Motor neuron (in vitro differentiated cells): ENCODE measurements at regions not wholly inside any gene's neighbourhood (a gene's known extent, or its start where the extent isn't known, plus 50 kb on each side); places are given as distances from the start of the nearest gene placed in this dataset.

Experiments
- ATAC-seq, 8 experiments: fragments of 200-7000 bp; cut with Tn5 transposase; replicated peaks in 6 of 8; 2 replicates each; pipeline ENCODE4 v1.8.0; 2021; ENCODE audit warnings: mild to moderate bottlenecking in 8 of 8, moderate library complexity in 8 of 8
- H3K27ac ChIP-seq, 2 donors: fragments of 250-450 bp; sonication (Bioruptor Pico); 2 replicates each; pipeline ENCODE4 v1.9.0; 2021; ENCODE audit warnings: antibody characterized with exemption in 2 of 2, mild to moderate bottlenecking in 2 of 2, moderate library complexity in 1 of 2
- H3K4me1 ChIP-seq, 2 donors: fragments of 250-450 bp; sonication (Bioruptor Pico); replicated peaks in 1 of 2; 2 replicates each; pipeline ENCODE4 v1.6.1; 2021; ENCODE audit warnings: antibody characterized with exemption in 2 of 2, mild to moderate bottlenecking in 2 of 2, moderate library complexity in 1 of 2
- H3K4me3 ChIP-seq, 5 donors: fragments of 250-450 bp; sonication (Bioruptor Pico); 2 replicates each; pipeline ENCODE4 v1.9.0; 2021; ENCODE audit warnings: antibody characterized with exemption in 5 of 5, mild to moderate bottlenecking in 5 of 5, moderate library complexity in 4 of 5
- WGBS, 10 experiments: fragments of 450-650 bp; shearing (Covaris generic); methylation state at CpG; one replicate each; pipeline ENCODE4 v1.0.0; 2022; 5-methylcytosine and 5-hydroxymethylcytosine counted together
- in situ Hi-C, 9 experiments: fragments of 400-800 bp; cut with MboI; loops; one replicate each; pipeline ENCODE4 v1.15.0; 2021; ENCODE audit warnings: low sequenced_read_pairs in 9 of 9, low pct_unique_long_range_greater_than_20kb in 2 of 9; ENCODE audit not compliant: unreplicated experiment in 9 of 9

DNA sequence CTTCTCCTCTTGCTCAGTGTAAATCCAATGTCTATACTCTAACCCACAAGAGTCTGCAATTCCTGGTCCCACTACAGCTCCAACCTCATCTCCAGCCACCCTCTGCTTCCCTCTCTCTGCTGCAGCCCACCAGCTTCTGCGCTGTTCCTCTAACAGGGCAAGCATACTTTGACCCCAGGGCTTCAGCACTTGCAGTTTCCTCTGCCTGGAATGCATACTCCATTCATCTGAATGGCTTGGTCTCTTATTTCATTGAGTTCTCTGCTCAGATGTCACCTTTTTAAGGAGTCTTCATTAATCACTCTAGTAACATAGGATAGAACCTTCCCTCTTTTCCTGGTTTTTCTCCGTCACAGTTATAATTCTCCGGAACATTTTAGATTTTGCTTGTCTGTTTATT is 141.6 kb downstream of the BUD13 start:
- 27 to 94% (median 59%) methylated on average over 1 to 3 of the region's 3 CpGs; no CpG with 5 or more reads in 2 of the 10 experiments for WGBS, 10 experiments
- in situ Hi-C loops, result no loop called here
- H3K4me3 ChIP-seq, result no peak overlapping the region

DNA sequence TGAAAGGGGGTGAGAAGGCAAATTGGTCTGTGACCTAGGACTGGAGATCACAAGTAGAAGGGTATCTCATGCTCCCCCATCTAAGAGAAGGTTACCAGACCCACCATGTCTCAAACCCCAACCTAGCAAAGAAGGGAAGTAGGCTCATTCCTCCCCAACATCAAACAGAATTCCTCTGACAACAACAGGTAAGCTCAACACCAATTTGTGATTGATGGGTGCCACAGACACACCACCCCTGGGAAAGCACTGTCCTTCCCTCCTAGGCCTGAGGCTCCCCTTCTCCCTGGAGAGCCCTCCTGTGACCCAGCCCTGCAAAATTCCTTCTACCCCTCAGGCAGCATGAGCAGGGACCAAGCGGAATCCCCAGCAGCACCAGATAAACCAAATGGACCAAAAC is 154.3 kb downstream of the BUD13 start:
- 0 to 100% (median 83%) methylated on average over 1 of the region's 1 CpG; no CpG with 5 or more reads in 3 of the 10 experiments for WGBS, 10 experiments
- in situ Hi-C loops, result no loop called here

More for the DNA sequence above, 141.6 kb downstream of the BUD13 start:
- no peak overlapping the region for H3K27ac ChIP-seq
- ATAC-seq, result no peak
- H3K4me1 ChIP-seq, result peaks cover 3 to 4% of the 10 kb centered on the region in 2 donors

DNA sequence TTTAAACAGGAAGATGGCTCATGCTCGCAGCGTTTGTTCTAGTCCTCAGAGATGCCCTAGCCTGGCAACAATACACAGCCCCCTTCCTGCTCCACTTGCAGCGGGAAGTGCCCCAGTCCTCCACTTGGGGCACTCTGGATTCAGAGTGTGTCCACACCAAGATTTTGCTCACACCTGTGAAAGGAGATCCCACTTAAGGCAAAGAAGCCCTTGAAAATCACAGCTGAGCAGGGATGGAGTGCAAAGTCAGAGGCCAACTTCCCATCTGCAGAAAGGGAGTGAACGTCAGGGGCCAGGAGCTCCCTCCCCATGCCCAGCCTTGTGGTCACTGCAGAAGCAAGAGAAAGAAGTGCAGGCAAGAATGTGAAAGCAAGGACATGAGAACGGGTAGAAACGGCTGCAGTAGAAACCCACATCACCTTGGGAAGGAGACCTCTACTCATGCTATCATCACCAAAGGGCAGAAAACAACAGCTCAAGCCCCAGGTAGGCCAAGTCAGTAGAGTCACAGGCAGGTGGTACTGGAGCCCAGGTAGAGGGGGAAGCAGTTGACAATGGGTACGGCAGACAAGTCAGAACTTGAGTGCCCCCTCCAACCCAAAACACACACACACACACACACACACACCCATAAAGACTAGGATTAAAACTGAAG is 157.4 kb downstream of the BUD13 start:
- in situ Hi-C loops, result no loop called here

More for the DNA sequence above, 154.3 kb downstream of the BUD13 start:
- Histone ChIP-seq H3K4me3 (no peak overlapping the region), H3K4me1 (peaks cover 3% of the 10 kb centered on the region in 2 donors), H3K27ac (no peak overlapping the region)
- no peak for ATAC-seq

DNA sequence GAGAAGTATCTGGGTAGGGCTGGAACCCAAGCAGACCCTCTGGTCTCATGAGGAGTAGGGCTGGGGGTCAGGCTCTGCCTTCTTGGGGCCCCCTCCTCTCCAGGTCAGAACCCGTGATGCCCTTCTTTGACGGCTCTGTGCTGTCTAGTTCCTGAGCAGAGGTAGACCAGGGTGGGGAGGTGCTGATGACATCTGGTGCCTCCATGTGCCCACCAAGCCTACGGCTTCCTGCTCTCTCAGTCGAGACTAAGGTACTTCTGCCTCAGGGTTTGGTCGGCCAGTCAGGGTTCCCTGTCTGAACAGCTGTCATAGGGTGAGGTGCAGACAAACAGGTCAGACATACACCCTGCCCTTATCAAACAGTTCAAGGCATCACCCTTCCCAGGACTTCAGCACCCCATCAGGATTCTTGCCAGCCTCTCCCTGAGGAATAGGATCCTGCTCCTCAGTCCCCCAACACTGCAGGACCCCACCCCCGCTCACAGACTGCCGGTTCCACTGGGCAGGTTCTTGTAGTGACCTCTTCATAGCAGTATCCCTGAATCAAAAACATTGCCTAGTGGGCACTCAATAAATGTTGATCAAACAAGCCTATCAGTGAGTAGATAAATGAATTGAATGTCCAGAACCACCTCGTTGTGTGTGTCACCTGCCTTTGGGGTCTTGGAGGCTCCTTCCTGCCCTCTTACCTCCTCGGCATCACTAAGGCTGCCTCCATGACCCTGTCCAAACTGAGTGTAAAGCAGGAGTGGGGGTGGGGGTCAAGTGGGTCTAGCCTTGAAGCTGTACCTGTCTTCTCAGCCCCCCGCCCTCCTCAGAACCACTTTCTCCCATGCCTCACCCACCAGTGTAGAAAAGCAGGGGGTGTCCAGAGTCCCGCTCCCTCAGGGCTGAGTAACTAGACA is 158.2 kb downstream of the BUD13 start:
- ATAC-seq, result no peak
- 0 to 87% (median 66%) methylated on average over 1 to 6 of the region's 11 CpGs; no CpG with 5 or more reads in 2 of the 10 experiments for WGBS, 10 experiments
- H3K4me1 ChIP-seq, result peaks cover 3 to 8% of the 10 kb centered on the region in 2 donors

More for the DNA sequence above, 157.4 kb downstream of the BUD13 start:
- no peak for ATAC-seq
- 20 to 80% (median 50%) methylated on average over 1 to 3 of the region's 7 CpGs; no CpG with 5 or more reads in 5 of the 10 experiments for WGBS, 10 experiments
- H3K27ac ChIP-seq, result no peak overlapping the region
- H3K4me1 ChIP-seq, result peaks cover 3 to 5% of the 10 kb centered on the region in 2 donors
- H3K4me3 ChIP-seq, result no peak overlapping the region

DNA sequence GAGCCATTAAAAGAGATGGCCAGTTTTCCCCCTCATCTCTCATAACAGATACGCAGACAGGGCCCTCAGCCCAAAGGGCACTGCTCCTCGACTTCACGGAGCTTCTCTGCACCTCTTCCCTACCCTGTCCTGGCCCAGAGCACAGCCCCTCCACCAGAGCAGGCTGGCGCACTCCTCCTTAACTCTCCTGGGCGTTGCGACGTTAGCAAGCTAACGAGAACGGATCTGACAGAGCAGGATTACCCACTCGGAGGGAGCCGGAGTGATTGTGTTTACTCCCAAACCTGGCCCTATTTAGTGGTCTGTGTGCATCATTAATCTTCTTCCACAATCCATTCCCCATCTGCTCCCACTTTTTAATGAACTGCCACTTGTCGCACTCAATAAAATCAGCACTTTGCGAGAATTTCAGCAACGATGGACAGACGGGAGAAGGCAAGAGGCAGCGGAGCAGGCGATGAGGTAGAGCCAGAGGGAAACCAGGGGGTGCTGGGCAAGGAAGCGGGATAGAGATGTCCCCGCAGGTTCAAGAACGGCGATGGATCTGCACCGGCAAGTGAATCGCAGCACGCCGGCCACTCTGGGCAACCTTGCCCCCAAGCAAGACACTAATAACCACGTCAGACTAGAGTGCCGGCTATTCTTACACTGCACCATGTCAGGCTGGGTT is 159.4 kb downstream of the BUD13 start:
- no peak overlapping the region for H3K4me3 ChIP-seq
- H3K4me1 ChIP-seq, result peaks cover 3 to 8% of the 10 kb centered on the region in 2 donors
- WGBS, 10 experiments, result 0 to 82% (median 73%) methylated on average over 2 to 12 of the region's 27 CpGs; no CpG with 5 or more reads in 3 of the 10 experiments
- H3K27ac ChIP-seq, result no peak overlapping the region
- peak in 2 of 8 experiments; percentile 33 to 41 for ATAC-seq
- in situ Hi-C loops, result no loop called here

More for the DNA sequence above, 158.2 kb downstream of the BUD13 start:
- Histone ChIP-seq H3K4me3 (no peak overlapping the region), H3K27ac (no peak overlapping the region)
- in situ Hi-C loops, result no loop called here

DNA sequence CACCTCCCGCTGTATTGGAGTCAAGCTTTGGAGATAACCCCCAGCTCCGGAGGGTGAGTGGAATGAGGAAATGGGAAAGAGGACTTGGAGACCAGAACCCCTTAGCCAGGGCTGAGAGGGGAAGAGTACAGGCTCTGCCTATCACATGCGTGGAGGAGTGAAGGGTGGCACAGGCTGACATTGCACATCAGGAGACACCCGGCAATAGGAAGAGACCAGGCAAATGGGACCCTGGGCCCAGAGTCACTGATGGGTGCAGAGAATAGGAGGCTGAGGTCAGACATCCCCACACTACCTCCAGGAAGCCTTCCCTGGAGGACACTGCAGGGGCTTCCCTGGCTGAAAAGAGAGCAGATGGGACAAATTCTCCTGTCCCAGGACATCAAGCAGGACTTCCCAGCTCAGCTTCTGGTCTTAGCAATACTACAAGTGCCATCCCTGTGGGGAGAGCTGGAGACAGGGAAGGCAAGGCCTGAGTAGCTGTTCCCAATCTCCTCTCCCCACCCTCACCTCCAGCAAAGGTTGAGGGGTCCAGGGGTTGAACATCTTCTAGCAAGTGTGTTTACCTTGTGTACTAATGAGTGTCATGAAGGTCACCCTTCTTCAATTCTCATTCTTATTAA is 160.7 kb downstream of the BUD13 start:
- in situ Hi-C loops, result no loop called here
- Histone ChIP-seq H3K27ac (no peak overlapping the region), H3K4me3 (no peak overlapping the region), H3K4me1 (peaks cover 3 to 8% of the 10 kb centered on the region in 2 donors)
- 13 to 100% (median 62%) methylated on average over 1 to 3 of the region's 4 CpGs; no CpG with 5 or more reads in 4 of the 10 experiments for WGBS, 10 experiments
- ATAC-seq, result no peak

DNA sequence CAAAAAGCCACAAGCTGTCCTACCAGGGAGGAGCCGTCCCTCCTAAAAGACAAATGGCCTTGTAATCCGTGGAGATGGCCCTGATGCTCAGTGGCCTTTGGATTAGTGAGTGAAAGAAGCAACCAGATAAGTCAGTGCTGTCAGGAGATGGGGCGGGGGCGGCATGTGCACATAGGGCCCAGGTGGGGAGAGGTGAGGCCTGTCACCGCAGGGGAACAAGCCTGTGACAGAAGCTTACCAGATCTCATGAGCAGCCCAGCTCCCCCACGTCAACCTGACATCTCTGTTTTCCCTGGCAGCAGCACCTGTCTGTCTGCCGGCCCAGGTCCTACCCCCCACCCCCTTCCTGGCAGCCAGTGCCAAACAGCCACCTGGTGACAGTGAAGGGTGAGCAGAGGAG is 162.6 kb downstream of the BUD13 start:
- peaks cover 10 to 18% of the 10 kb centered on the region in 2 donors for H3K4me1 ChIP-seq
- H3K27ac ChIP-seq, result no peak overlapping the region
- peak in 3 of 8 experiments; percentile 25 to 49 (median 32) for ATAC-seq
- H3K4me3 ChIP-seq, result no peak overlapping the region
- in situ Hi-C loops, result no loop called here
- 40% methylated on average over 1 of the region's 7 CpGs; no CpG with 5 or more reads in 9 of the 10 experiments for WGBS, 10 experiments

DNA sequence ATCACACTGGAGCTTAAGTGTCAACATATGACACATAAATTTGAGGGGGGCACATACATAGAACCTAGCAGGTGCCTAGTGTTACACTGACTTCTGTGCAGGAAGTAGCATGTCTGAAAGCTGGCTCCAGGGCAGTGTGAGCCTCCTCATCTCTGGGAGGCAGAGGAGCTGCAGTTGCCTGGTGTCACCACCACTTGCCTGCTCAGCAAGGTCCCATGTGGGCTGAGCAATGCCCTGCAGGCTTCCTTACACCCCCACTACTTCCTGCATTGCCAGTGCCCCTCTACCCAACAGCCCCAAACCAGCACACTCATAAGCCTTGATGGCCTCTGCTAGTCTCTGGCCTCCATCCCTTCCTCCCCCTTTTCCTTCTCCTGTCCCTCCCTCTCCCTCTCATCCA is 165.8 kb downstream of the BUD13 start:
- in situ Hi-C loops, result no loop called here
- no peak overlapping the region for H3K4me3 ChIP-seq
- no peak overlapping the region for H3K27ac ChIP-seq
- peaks cover 12 to 26% of the 10 kb centered on the region in 2 donors for H3K4me1 ChIP-seq
- no peak for ATAC-seq

DNA sequence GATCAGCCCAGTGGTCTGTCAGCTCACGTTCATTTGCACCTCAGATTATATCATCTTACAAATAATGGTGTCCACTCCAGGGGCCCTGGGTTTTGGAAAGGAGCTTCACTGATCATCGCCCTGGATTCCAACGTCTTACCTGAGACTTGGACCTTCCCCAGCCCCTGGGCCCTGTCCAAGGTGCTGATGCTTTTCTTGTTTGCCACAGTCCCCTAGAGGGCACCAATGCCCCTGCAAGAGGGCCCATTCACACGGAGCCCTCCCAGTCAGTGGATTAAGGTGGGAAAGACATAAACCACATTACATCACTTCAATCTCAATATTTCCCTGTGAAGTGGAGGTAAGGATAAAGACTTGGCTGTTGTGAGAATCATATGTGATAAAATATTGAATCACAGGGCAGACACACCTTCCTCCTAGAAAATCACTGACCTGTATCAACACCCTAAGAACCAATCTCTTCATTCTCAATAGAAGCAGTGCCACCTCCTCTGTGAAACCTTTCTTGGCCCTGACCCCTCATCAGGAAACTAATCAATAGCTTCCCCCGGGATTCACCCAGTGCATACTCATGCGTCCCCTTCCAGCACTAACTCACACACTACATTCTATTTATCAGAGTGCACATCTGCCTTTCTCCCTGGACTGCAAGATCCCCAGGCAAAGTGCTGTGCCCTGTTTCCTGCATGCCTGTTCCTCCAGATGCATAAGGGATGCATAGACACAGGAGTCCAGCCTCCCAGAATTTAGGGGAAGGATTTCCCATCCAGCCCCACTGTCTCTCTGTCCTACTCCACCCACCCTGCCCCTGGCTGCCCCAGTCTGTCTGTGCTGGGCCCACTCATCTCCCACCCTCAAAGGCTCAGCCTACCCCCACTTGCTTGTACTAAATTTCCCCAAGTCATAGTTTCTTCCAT is 167.0 kb downstream of the BUD13 start:
- in situ Hi-C loops, result no loop called here
- H3K4me3 ChIP-seq, result no peak overlapping the region
- peaks cover 15 to 30% of the 10 kb centered on the region in 2 donors for H3K4me1 ChIP-seq
- no peak overlapping the region for H3K27ac ChIP-seq
- peak in 6 of 8 experiments; percentile 35 to 79 (median 44) for ATAC-seq
- WGBS, 10 experiments, result 0 to 50% (median 37%) methylated on average over 1 to 3 of the region's 6 CpGs; no CpG with 5 or more reads in 4 of the 10 experiments

DNA sequence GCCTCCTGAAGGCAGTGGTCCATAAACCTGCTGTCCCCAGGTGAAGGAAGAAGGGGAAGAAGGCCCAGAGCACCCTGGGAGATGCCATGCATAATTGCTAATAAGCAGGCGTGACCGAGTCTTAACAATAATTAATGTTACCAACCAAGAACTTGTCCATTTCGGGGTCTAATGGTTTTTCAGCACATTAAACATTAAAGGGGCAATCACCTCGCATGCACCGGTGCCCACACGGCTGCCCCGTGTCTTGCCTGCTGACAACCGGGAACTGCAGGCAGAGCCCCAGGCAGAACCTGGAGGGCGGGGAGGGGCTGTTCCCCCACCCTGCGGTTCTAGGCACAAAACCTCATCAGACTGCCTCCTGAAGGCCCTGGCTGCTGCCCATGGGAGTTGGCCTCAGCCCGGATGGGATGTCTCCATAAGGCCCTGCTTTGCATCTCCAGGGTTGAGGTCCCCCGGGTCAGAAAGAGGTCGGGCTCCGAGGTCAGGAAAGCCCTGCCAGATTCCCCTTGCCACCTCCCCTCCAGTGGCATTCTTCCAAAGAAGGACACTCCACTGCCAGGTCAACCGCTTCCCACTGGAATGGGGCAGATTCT is 169.0 kb downstream of the BUD13 start:
- no peak for ATAC-seq
- Histone ChIP-seq H3K4me3 (no peak overlapping the region), H3K27ac (no peak overlapping the region), H3K4me1 (peaks cover 15 to 27% of the 10 kb centered on the region in 2 donors)
- in situ Hi-C loops, result no loop called here
- WGBS, 10 experiments, result 22 to 89% (median 59%) methylated on average over 2 to 7 of the region's 15 CpGs; no CpG with 5 or more reads in 3 of the 10 experiments

DNA sequence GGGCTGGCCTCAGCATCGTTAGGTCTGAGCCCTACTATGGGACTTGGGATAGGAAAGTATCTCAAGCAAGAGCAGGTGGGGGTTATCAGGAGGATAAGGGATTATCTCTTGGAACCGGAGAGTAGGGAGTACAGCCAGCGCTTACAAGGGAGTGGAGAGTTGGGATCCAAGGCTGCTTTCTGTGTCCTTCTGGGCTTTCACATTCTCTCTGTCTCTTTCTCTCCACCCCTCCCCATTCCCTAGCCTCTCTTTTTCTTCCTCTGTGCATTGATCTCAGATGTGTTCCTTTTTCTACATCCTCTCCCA is 170.2 kb downstream of the BUD13 start:
- Histone ChIP-seq H3K4me1 (peaks cover 15 to 27% of the 10 kb centered on the region in 2 donors), H3K4me3 (no peak overlapping the region), H3K27ac (no peak overlapping the region)
- WGBS, 10 experiments, result 80 to 100% (median 93%) methylated on average over 1 to 2 of the region's 3 CpGs; no CpG with 5 or more reads in 6 of the 10 experiments
- no peak for ATAC-seq
- in situ Hi-C loops, result no loop called here
